HepG2 (cell line): ENCODE measurements at regions not wholly inside any gene's neighbourhood (a gene's known extent, or its start where the extent isn't known, plus 50 kb on each side); places are given as distances from the start of the nearest gene placed in this dataset.

Source experiments
- CBFB ChIP-seq: sonication (generic); formaldehyde crosslinking; IDR thresholded peaks from 2 replicates; pipeline ENCODE4 v1.4.0; 2020; ENCODE audit warnings: missing genetic modification reagents
- HNRNPH1 ChIP-seq: fragments of 200-400 bp; formaldehyde crosslinking; optimal IDR thresholded peaks from 2 replicates; pipeline ENCODE3; 2017; ENCODE audit warnings: mild to moderate bottlenecking, low read depth, low read length
- MZF1 ChIP-seq: sonication (generic); formaldehyde crosslinking; IDR thresholded peaks from 2 replicates; pipeline ENCODE4 v1.8.1; 2023; ENCODE audit warnings: mild to moderate bottlenecking, missing genetic modification reagents, borderline replicate concordance
- NFKB2 ChIP-seq: sonication (generic); formaldehyde crosslinking; IDR thresholded peaks from 2 replicates; pipeline ENCODE4 v1.4.0; 2020; ENCODE audit warnings: missing genetic modification reagents, borderline replicate concordance
- PLRG1 ChIP-seq: fragments of 450-650 bp; conservative IDR thresholded peaks from 2 replicates; pipeline ENCODE4 v1.6.1; 2016
- SSRP1 ChIP-seq: IDR thresholded peaks from 2 replicates; pipeline ENCODE4 v1.6.1; 2016; ENCODE audit warnings: control low read depth
- THAP7 ChIP-seq: sonication (generic); formaldehyde crosslinking; IDR thresholded peaks from 2 replicates; pipeline ENCODE4 v1.8.1; 2023; ENCODE audit warnings: mild to moderate bottlenecking, missing genetic modification reagents
- TP53 ChIP-seq: sonication (generic); formaldehyde crosslinking; conservative IDR thresholded peaks from 2 replicates; pipeline ENCODE4 v1.4.0; 2020; ENCODE audit warnings: missing genetic modification reagents
- ZBTB46 ChIP-seq: sonication (generic); formaldehyde crosslinking; IDR thresholded peaks from 2 replicates; pipeline ENCODE4 v1.4.0; 2020; ENCODE audit warnings: mild to moderate bottlenecking, missing genetic modification reagents, borderline replicate concordance
- ZMYM3 ChIP-seq: sonication (generic); formaldehyde crosslinking; IDR thresholded peaks from 2 replicates; pipeline ENCODE4 v1.5.1; 2020; ENCODE audit warnings: mild to moderate bottlenecking, missing genetic modification reagents
- ZNF235 ChIP-seq: sonication (generic); formaldehyde crosslinking; IDR thresholded peaks from 2 replicates; pipeline ENCODE4 v1.8.1; 2023; ENCODE audit warnings: mild to moderate bottlenecking, missing genetic modification reagents, borderline replicate concordance
- ZNF280B ChIP-seq: sonication (generic); formaldehyde crosslinking; IDR thresholded peaks from 2 replicates; pipeline ENCODE4 v1.5.0; 2020; ENCODE audit warnings: missing genetic modification reagents, mild to moderate bottlenecking, borderline replicate concordance
- ZNF335 ChIP-seq: sonication (generic); formaldehyde crosslinking; IDR thresholded peaks from 2 replicates; pipeline ENCODE4 v1.4.0; 2020; ENCODE audit warnings: missing genetic modification reagents
- ZNF775 ChIP-seq: sonication (generic); formaldehyde crosslinking; IDR thresholded peaks from 2 replicates; pipeline ENCODE4 v1.4.0; 2020; ENCODE audit warnings: missing genetic modification reagents, mild to moderate bottlenecking, moderate library complexity, borderline replicate concordance
- ZSCAN20 ChIP-seq: sonication (generic); formaldehyde crosslinking; IDR thresholded peaks from 2 replicates; pipeline ENCODE4 v1.4.0; 2020; ENCODE audit warnings: missing genetic modification reagents, mild to moderate bottlenecking, borderline replicate concordance
- TF ChIP-seq, protein P1 (sequence below): sonication (generic); formaldehyde crosslinking; IDR thresholded peaks from 2 replicates; pipeline ENCODE4 v1.4.0; 2020; ENCODE audit warnings: missing genetic modification reagents, borderline replicate concordance
- TF ChIP-seq, protein P2 (sequence below): IDR thresholded peaks from 2 replicates; pipeline ENCODE4 v1.6.1; 2016; ENCODE audit warnings: low read depth, control low read depth
- TF ChIP-seq, protein P3 (sequence below): sonication (generic); formaldehyde crosslinking; IDR thresholded peaks from 2 replicates; pipeline ENCODE4 v1.4.0; 2020; ENCODE audit warnings: missing genetic modification reagents, borderline replicate concordance
- TF ChIP-seq, protein P4 (sequence below): sonication (generic); formaldehyde crosslinking; IDR thresholded peaks from 2 replicates; pipeline ENCODE4 v1.4.0; 2020; ENCODE audit warnings: missing genetic modification reagents

GRCh38 chr3:110773413-110773954 lies 298.1 kb upstream of the NECTIN3 start (continued):
- TF ChIP-seq, protein P1, sequence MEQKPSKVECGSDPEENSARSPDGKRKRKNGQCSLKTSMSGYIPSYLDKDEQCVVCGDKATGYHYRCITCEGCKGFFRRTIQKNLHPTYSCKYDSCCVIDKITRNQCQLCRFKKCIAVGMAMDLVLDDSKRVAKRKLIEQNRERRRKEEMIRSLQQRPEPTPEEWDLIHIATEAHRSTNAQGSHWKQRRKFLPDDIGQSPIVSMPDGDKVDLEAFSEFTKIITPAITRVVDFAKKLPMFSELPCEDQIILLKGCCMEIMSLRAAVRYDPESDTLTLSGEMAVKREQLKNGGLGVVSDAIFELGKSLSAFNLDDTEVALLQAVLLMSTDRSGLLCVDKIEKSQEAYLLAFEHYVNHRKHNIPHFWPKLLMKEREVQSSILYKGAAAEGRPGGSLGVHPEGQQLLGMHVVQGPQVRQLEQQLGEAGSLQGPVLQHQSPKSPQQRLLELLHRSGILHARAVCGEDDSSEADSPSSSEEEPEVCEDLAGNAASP (CRISPR knock-in tag), result peak; percentile 57; the same call in 1 of the 2 replicates
- no peak for TF ChIP-seq ZNF235 (CRISPR knock-in tag)
- no peak for TF ChIP-seq NFKB2 (CRISPR knock-in tag)
- no peak for TF ChIP-seq MZF1 (CRISPR knock-in tag)
- no peak for TF ChIP-seq THAP7 (CRISPR knock-in tag)
- 0 out of 2 replicates have a peak, but pooled peaks have one; percentile 60 for TF ChIP-seq ZMYM3 (CRISPR knock-in tag)
- TF ChIP-seq, protein P2, sequence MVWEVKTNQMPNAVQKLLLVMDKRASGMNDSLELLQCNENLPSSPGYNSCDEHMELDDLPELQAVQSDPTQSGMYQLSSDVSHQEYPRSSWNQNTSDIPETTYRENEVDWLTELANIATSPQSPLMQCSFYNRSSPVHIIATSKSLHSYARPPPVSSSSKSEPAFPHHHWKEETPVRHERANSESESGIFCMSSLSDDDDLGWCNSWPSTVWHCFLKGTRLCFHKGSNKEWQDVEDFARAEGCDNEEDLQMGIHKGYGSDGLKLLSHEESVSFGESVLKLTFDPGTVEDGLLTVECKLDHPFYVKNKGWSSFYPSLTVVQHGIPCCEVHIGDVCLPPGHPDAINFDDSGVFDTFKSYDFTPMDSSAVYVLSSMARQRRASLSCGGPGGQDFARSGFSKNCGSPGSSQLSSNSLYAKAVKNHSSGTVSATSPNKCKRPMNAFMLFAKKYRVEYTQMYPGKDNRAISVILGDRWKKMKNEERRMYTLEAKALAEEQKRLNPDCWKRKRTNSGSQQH (CRISPR knock-in tag), result no peak
- no peak for TF ChIP-seq ZBTB46
- TF ChIP-seq PLRG1, result no peak
- TF ChIP-seq ZNF280B (CRISPR knock-in tag), result no peak
- no peak for TF ChIP-seq HNRNPH1
- TF ChIP-seq ZNF335, result no peak
- TF ChIP-seq CBFB (CRISPR knock-in tag), result peak; percentile 77; the same call in 1 of the 2 replicates
- TF ChIP-seq SSRP1 (CRISPR knock-in tag), result no peak
- TF ChIP-seq, protein P3, sequence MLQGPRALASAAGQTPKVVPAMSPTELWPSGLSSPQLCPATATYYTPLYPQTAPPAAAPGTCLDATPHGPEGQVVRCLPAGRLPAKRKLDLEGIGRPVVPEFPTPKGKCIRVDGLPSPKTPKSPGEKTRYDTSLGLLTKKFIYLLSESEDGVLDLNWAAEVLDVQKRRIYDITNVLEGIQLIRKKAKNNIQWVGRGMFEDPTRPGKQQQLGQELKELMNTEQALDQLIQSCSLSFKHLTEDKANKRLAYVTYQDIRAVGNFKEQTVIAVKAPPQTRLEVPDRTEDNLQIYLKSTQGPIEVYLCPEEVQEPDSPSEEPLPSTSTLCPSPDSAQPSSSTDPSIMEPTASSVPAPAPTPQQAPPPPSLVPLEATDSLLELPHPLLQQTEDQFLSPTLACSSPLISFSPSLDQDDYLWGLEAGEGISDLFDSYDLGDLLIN, result no peak
- no peak for TF ChIP-seq ZNF775 (CRISPR knock-in tag)
- TF ChIP-seq TP53, result no peak
- no peak for TF ChIP-seq ZSCAN20 (CRISPR knock-in tag)
- TF ChIP-seq, protein P4, sequence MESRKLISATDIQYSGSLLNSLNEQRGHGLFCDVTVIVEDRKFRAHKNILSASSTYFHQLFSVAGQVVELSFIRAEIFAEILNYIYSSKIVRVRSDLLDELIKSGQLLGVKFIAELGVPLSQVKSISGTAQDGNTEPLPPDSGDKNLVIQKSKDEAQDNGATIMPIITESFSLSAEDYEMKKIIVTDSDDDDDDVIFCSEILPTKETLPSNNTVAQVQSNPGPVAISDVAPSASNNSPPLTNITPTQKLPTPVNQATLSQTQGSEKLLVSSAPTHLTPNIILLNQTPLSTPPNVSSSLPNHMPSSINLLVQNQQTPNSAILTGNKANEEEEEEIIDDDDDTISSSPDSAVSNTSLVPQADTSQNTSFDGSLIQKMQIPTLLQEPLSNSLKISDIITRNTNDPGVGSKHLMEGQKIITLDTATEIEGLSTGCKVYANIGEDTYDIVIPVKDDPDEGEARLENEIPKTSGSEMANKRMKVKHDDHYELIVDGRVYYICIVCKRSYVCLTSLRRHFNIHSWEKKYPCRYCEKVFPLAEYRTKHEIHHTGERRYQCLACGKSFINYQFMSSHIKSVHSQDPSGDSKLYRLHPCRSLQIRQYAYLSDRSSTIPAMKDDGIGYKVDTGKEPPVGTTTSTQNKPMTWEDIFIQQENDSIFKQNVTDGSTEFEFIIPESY, result no peak
